ENCODE measurements at regions not wholly inside any gene's neighbourhood (a gene's known extent, or its start where the extent isn't known, plus 50 kb on each side); places are given as distances from the start of the nearest gene placed in this dataset.

GRCh38 chr6:166228839-166229528, 61.3 kb upstream of the TBXT start:
- no peak overlapping the region for H3K9ac ChIP-seq (ENCODE audit: insufficient read length, low read depth)
- no peak overlapping the region for H3K4me3 ChIP-seq (ENCODE audit: insufficient read length, low read depth)

GRCh38 chr6:166228425-166228824, 60.8 kb upstream of the TBXT start:
- no peak overlapping the region for H3K4me3 ChIP-seq (ENCODE audit: insufficient read length, low read depth)
- H3K9me3 ChIP-seq (ENCODE audit: insufficient read depth, low read length) = no peaks in the 10 kb centered on the region
- no peak overlapping the region for H3K9ac ChIP-seq (ENCODE audit: insufficient read length, low read depth)
- H3K4me1 ChIP-seq (ENCODE audit: insufficient read depth, insufficient read length) = no peaks in the 10 kb centered on the region
- no peaks in the 10 kb centered on the region for H3K27me3 ChIP-seq (ENCODE audit: insufficient read depth, insufficient read length)
- no peak for TF ChIP-seq ZNF274 (IDR thresholded peaks at IDR 0.05; ENCODE audit: low read depth, low read length)
- no peak for TF ChIP-seq YY1 (IDR thresholded peaks at IDR 0.05; ENCODE audit: insufficient read depth, insufficient read length)
- TF ChIP-seq SUZ12 (IDR thresholded peaks at IDR 0.05; ENCODE audit: extremely low read depth, insufficient read depth, insufficient read length) = no peak
- DNase-seq (ENCODE audit: low read depth, low spot score) = no peak
- H3K36me3 ChIP-seq (ENCODE audit: insufficient read depth, insufficient read length, low read length) = no peaks in the 10 kb centered on the region

More at GRCh38 chr6:166228839-166229528, 61.3 kb upstream of the TBXT start:
- Histone ChIP-seq H3K27me3 (ENCODE audit: insufficient read depth, insufficient read length) (no peaks in the 10 kb centered on the region), H3K4me1 (ENCODE audit: insufficient read depth, insufficient read length) (no peaks in the 10 kb centered on the region), H3K36me3 (ENCODE audit: insufficient read depth, insufficient read length, low read length) (no peaks in the 10 kb centered on the region), H3K9me3 (ENCODE audit: insufficient read depth, low read length) (no peaks in the 10 kb centered on the region)
- DNase-seq (ENCODE audit: low read depth, low spot score) = no peak
- no peak for TF ChIP-seq ZNF274 (IDR thresholded peaks at IDR 0.05; ENCODE audit: low read depth, low read length)
- TF ChIP-seq SUZ12 (IDR thresholded peaks at IDR 0.05; ENCODE audit: extremely low read depth, insufficient read depth, insufficient read length) = no peak
- no peak for TF ChIP-seq YY1 (IDR thresholded peaks at IDR 0.05; ENCODE audit: insufficient read depth, insufficient read length)

DNA sequence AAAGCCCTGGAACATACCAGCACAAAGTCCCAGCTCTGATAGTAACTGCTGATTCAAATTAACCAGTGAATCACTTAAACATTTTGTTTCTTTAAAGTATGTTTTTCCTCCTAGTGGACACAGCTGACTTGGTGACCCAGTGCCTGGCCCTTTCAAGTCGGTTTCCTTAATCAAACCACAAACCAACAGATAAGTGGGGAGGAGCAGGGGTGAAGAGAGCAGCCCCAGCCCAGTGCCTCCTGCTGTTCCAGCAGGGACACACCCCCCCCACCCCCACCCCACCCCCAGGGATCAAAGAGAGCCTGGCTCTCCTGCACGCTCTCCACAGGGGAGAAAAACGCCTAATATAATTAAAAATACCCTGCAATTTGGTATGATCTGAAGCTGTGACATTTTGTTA, 55.4 kb upstream of the TBXT start:
- DNase-seq (ENCODE audit: low read depth, low spot score) = no peak
- no peak for TF ChIP-seq YY1 (IDR thresholded peaks at IDR 0.05; ENCODE audit: insufficient read depth, insufficient read length)
- TF ChIP-seq SUZ12 (IDR thresholded peaks at IDR 0.05; ENCODE audit: extremely low read depth, insufficient read depth, insufficient read length) = no peak
- TF ChIP-seq ZNF274 (IDR thresholded peaks at IDR 0.05; ENCODE audit: low read depth, low read length) = no peak
- H3K9me3 ChIP-seq (ENCODE audit: insufficient read depth, low read length) = no peaks in the 10 kb centered on the region
- H3K4me1 ChIP-seq (ENCODE audit: insufficient read depth, insufficient read length) = peaks cover 2% of the 10 kb centered on the region
- no peaks in the 10 kb centered on the region for H3K27me3 ChIP-seq (ENCODE audit: insufficient read depth, insufficient read length)
- no peak overlapping the region for H3K9ac ChIP-seq (ENCODE audit: insufficient read length, low read depth)
- no peaks in the 10 kb centered on the region for H3K36me3 ChIP-seq (ENCODE audit: insufficient read depth, insufficient read length, low read length)
- no peak overlapping the region for H3K4me3 ChIP-seq (ENCODE audit: insufficient read length, low read depth)

GRCh38 chr6:166222631-166223030, 55.0 kb upstream of the TBXT start:
- no peak overlapping the region for H3K4me3 ChIP-seq (ENCODE audit: insufficient read length, low read depth)
- TF ChIP-seq SUZ12 (IDR thresholded peaks at IDR 0.05; ENCODE audit: extremely low read depth, insufficient read depth, insufficient read length) (no peak), YY1 (IDR thresholded peaks at IDR 0.05; ENCODE audit: insufficient read depth, insufficient read length) (no peak), ZNF274 (IDR thresholded peaks at IDR 0.05; ENCODE audit: low read depth, low read length) (no peak)
- H3K4me1 ChIP-seq (ENCODE audit: insufficient read depth, insufficient read length) = peaks cover 2% of the 10 kb centered on the region
- DNase-seq (ENCODE audit: low read depth, low spot score) = no peak
- no peaks in the 10 kb centered on the region for H3K9me3 ChIP-seq (ENCODE audit: insufficient read depth, low read length)
- H3K36me3 ChIP-seq (ENCODE audit: insufficient read depth, insufficient read length, low read length) = no peaks in the 10 kb centered on the region
- H3K27me3 ChIP-seq (ENCODE audit: insufficient read depth, insufficient read length) = no peaks in the 10 kb centered on the region
- no peak overlapping the region for H3K9ac ChIP-seq (ENCODE audit: insufficient read length, low read depth)

GRCh38 chr6:166221636-166222035, 54.0 kb upstream of the TBXT start:
- DNase-seq (ENCODE audit: low read depth, low spot score) = no peak
- no peaks in the 10 kb centered on the region for H3K36me3 ChIP-seq (ENCODE audit: insufficient read depth, insufficient read length, low read length)
- H3K27me3 ChIP-seq (ENCODE audit: insufficient read depth, insufficient read length) = no peaks in the 10 kb centered on the region
- TF ChIP-seq YY1 (IDR thresholded peaks at IDR 0.05; ENCODE audit: insufficient read depth, insufficient read length) = no peak
- no peak for TF ChIP-seq SUZ12 (IDR thresholded peaks at IDR 0.05; ENCODE audit: extremely low read depth, insufficient read depth, insufficient read length)
- no peak for TF ChIP-seq ZNF274 (IDR thresholded peaks at IDR 0.05; ENCODE audit: low read depth, low read length)
- H3K4me3 ChIP-seq (ENCODE audit: insufficient read length, low read depth) = no peak overlapping the region
- peaks cover 2% of the 10 kb centered on the region for H3K4me1 ChIP-seq (ENCODE audit: insufficient read depth, insufficient read length)
- no peak overlapping the region for H3K9ac ChIP-seq (ENCODE audit: insufficient read length, low read depth)
- H3K9me3 ChIP-seq (ENCODE audit: insufficient read depth, low read length) = no peaks in the 10 kb centered on the region

DNA sequence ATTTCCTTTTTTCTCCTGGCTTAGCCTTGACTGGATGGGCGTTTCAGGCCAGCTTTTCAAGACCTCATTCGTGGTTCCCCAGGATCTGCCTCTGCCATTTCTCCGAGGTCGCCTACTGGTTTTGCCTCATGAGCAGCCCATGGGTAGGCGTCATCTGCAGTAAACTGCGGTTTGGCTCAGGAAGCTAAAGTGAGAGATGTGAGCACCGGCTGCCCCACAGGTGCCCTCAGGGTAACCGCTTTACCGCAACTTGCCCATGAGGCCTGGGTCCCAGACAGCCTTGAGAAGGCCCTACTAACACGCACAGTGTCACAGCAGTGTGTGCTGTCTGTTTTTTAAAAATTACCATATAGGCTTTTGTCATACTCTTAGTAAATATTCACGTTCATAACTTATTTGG, 53.4 kb upstream of the TBXT start:
- Histone ChIP-seq H3K9ac (ENCODE audit: insufficient read length, low read depth) (no peak overlapping the region), H3K9me3 (ENCODE audit: insufficient read depth, low read length) (no peaks in the 10 kb centered on the region), H3K4me1 (ENCODE audit: insufficient read depth, insufficient read length) (peaks cover 2% of the 10 kb centered on the region), H3K27me3 (ENCODE audit: insufficient read depth, insufficient read length) (no peaks in the 10 kb centered on the region), H3K36me3 (ENCODE audit: insufficient read depth, insufficient read length, low read length) (no peaks in the 10 kb centered on the region), H3K4me3 (ENCODE audit: insufficient read length, low read depth) (no peak overlapping the region)
- no peak for TF ChIP-seq SUZ12 (IDR thresholded peaks at IDR 0.05; ENCODE audit: extremely low read depth, insufficient read depth, insufficient read length)
- TF ChIP-seq YY1 (IDR thresholded peaks at IDR 0.05; ENCODE audit: insufficient read depth, insufficient read length) = no peak
- no peak for TF ChIP-seq ZNF274 (IDR thresholded peaks at IDR 0.05; ENCODE audit: low read depth, low read length)
- no peak for DNase-seq (ENCODE audit: low read depth, low spot score)

Data from NT2/D1 (cell line).